ENCODE measurements at regions not wholly inside any gene's neighbourhood (a gene's known extent, or its start where the extent isn't known, plus 50 kb on each side); places are given as distances from the start of the nearest gene placed in this dataset.

GRCh38 chr3:498487-498886 lies 301.9 kb downstream of the CHL1 start:
- TF ChIP-seq MAX (IDR thresholded peaks at IDR 0.05; ENCODE audit: low read depth, low read length) (no peak), CTCF (IDR thresholded peaks at IDR 0.05 in 2 of 3, conservative IDR thresholded peaks at IDR 0.05 in 1 of 3; ENCODE audit: control insufficient read depth in 2 of 3, extremely low read depth in 1 of 3, insufficient read depth in 1 of 3, low read depth in 3 of 3, low read length in 3 of 3) (no peak), ZBTB40 (IDR thresholded peaks at IDR 0.05; ENCODE audit: borderline replicate concordance) (no peak), SRF (IDR thresholded peaks at IDR 0.05; ENCODE audit: low read depth in 2 of 2, low read length in 2 of 2) (no peak)

All from GM12878 (cell line).